Adipose tissue (tissue), 3 donors: ENCODE measurements at regions not wholly inside any gene's neighbourhood (a gene's known extent, or its start where the extent isn't known, plus 50 kb on each side); places are given as distances from the start of the nearest gene placed in this dataset.
"Not testable (repeated sequence)": the region's sequence is repeated elsewhere in the genome, so short reads cannot be mapped to it uniquely, and the experiment has no call there.

Experiments used
- H3K27ac ChIP-seq: one replicate; pipeline ENCODE4 v1.5.1; 2013; ENCODE audit warnings: low read depth, low read length
- WGBS, 3 donors: extraction: QIAGEN DNeasy Blood & Tissue Kit; methylation state at CpG; one replicate each; pipeline ENCODE4 v1.1.7; 2013; 5-methylcytosine and 5-hydroxymethylcytosine counted together
- donor health status: healthy with polysubstance abuse.
- donor health status: Bipolar disorder and iron deficiency.
- donor health status: healthy.

DNA sequence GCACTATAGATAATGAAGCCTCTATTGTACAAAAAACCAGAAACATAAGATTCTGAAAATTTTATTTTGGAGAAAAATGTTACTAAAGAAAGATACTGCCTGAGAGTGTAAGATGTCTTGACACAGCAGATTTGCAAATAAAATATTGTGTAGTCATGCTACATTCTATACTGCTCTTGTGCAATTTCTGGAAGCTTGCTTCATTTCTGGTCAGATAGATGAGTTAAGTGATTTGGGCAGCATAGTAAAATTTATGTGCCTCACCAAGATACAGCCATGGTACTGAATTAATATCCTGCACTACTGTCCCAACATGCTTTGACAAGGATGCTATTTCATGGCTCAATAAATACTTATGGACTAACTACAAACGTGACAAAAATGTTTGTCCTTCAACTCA is 55.1 kb upstream of the STARD13 start:
- H3K27ac ChIP-seq = no peak overlapping the region
- WGBS, 3 donors = 61 to 68% (median 68%) methylated on average over 1 of the region's 1 CpG

DNA sequence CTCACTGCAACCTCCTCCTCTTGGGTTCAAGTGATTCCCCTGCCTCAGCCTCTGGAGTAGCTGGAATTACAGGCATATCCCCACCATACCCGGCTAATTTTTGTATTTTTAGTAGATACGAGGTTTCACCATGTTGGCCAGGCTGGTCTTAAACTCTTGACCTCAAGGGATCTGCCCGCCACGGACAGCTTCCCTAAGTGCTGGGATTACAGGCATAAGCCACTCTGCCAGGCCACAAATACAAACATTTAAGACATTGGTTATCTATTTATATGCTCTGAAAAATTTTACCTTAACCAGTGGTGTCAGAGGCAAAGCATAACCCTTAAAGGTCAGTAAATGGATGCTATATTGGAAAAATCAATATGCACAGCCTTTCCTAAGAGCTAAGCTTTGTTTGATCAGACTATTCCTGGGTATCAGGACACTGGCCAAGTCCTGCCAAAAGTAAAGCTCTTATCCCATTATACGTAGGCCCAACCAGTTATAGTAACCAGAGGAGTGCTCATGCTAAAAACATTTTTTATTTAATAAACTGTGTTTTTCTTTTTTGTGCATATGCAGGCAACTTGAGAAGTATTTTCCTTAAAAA is 56.4 kb upstream of the STARD13 start:
- WGBS, 3 donors = 74 to 82% (median 81%) methylated on average over 5 of the region's 5 CpGs
- H3K27ac ChIP-seq = no peak overlapping the region

DNA sequence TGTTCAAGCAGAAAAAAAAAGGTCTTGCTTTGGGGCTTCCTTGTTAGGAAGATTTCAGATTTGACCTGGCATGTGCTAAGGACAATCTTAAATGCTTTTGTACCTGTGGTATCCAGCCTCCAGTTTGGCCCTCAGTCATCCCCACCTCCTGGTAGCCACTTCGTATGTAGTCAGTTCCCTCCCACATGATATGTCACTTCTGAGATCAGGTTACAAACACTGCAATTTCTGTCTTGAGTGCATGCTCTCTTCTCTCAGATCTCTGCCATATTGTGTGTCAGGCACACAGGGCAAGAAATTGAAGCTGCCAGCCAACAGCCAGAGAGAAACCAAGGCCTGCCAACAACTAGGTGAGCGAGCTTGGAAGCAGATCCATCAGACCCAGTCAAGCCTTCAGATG is 60.3 kb upstream of the STARD13 start:
- no peak overlapping the region for H3K27ac ChIP-seq
- WGBS, 3 donors = 71 to 86% (median 85%) methylated on average over 2 of the region's 2 CpGs

DNA sequence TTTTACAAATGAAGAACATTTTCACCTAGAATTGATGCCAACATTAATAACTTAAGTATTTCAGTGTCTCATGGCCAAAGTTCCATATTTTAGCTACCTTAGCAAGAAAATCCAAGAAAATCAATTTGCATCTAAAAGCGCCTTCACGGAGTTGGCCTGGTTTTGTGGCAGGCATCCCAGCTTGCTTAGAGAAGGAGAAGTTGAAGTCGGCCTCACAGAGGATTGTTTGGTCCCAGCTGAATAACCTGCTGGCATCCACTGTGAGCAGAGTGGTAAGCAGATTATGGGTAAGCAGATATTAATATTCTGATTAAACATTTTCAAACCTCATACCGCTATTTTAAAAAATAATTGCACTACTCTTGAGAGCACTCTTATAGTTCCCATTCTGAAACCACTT is 62.3 kb upstream of the STARD13 start:
- no peak overlapping the region for H3K27ac ChIP-seq
- 66 to 74% (median 72%) methylated on average over 4 of the region's 4 CpGs for WGBS, 3 donors

DNA sequence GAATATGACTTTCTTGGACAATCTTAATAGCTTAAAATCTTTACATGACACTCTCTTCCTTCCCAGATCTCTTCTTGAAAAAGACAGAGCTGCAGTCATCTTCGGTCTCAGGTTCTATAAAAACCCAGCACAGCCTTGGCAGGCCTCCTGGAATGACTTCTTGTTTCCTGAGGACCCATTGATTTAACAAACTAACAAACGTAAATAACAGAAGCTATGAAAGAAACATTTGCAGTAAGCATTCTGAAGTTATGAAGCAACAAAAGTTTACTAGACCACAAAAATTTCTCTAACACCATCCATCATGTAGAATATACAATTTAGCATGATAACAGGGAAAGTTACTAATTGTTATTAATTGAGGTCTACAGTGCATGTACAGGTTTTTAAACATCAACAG is 62.8 kb upstream of the STARD13 start:
- no peak overlapping the region for H3K27ac ChIP-seq
- 45 to 61% (median 51%) methylated on average over 2 of the region's 2 CpGs for WGBS, 3 donors

DNA sequence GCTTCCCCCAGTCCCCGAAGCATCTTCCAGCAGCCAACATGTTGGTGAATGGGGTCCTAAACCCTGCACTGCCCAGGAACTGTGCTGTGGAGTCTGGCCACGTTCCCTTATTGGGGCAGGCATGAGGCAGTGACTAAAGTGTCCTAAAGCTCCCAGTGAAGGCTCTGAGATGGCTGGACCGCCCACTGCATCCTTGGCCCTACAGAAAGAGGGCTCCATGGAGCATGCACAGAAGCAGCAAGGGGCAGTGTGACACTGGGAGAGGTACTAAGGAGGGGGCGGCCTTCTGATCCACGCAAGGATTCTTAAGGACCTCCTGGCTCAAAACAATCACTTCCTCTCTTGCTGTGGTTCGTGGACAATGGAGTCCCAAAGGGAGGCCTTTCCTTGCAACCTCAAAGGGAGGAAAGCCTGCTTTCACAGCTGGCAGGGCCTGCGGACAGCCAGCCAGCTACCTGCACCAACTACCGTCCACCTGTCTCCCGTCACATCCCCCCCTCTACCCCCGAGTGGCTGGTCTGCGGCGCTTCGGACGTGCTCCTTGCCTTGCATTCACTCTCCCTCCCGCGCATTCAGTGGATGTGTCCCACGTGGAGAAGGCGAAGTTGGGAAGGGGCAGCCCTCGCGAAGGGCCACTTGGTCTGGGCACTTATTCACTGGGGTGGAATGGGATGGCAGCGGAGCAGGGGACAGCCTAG is 63.9 kb upstream of the STARD13 start:
- no peak overlapping the region for H3K27ac ChIP-seq
- WGBS, 3 donors = 35 to 50% (median 41%) methylated on average over 21 of the region's 21 CpGs

DNA sequence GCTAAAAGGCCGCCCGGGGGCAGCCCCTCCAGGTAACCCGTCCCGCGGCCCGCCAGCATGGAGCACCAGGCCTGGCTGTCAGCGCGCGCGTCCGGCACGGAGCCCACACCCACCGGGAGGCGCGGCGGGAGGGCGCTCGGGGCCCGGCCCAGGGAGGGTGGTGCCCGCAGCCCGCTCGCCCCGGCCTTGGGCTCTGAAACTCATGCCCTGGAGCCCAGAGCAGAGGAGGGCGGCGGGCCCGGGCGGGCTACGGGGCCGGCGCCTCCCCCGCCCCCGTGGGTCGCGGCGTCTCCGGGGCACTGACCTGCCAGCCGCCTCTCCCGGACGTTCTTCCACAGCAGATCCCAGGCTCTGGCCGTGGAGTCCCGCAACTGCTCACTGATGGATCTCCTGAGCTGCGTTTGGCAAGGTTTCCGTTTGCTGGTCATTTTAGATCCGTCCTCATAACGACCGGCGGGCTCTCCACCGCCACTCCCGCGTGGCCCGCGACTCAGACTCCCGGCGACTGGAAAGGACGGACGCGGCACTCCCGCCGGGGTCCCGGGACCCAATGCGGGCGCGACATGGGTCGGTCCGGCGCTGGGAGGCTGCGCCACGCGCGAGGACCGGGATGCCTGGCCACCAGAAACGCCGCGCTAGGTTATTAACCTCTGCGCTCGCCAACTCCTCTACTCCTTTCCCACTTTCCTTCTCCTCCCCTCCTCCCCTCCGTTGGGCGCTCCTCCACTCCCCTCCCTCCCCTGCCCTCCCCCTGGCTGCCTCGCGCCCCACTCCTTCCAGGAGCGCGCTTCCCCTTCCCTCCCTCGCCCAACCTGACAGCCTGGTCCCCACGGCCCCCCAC is 64.7 kb upstream of the STARD13 start:
- WGBS, 3 donors = 2% methylated on average over 77 to 84 of the region's 84 CpGs
- no peak overlapping the region for H3K27ac ChIP-seq

DNA sequence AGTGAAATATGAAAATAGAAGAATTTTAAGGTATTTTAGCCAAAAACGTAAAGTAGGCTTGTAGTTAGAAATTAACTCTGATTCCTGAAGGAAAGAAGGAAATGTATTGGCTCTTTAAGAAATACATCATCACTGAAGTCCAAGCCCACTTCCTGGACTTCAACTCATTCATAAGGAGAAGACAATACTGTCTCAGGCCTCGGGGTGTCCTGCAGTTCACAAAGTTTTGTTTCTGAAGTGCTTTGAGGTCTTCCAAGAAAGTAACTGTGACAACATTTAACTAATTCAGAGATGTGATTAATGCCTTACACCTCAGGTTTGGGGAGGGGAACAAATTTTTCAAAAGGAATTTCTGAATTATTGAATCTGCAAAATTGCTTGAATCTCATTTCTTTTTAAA is 65.8 kb upstream of the STARD13 start:
- H3K27ac ChIP-seq = no peak overlapping the region
- WGBS, 3 donors = 19 to 45% (median 39%) methylated on average over 2 of the region's 2 CpGs

DNA sequence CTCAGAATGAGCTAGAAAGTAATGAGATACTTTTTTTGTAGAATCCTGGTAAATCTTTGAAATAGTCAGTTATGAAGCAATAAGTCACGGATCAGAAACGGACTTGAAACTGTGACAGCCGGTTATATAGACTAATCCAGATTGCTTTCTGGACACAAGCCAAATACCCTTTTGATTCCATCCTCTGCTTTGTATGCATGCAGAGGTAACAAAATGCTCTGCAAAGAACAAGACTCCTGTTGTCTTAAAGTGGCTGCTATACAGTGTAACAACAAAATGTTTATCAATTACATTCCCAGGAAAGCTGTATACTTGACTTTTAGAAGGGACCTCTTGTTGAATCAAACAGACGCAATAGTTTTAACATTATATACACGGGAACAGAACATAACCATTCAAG is 66.5 kb upstream of the STARD13 start:
- WGBS, 3 donors = 64 to 72% (median 67%) methylated on average over 5 of the region's 5 CpGs
- no peak overlapping the region for H3K27ac ChIP-seq

DNA sequence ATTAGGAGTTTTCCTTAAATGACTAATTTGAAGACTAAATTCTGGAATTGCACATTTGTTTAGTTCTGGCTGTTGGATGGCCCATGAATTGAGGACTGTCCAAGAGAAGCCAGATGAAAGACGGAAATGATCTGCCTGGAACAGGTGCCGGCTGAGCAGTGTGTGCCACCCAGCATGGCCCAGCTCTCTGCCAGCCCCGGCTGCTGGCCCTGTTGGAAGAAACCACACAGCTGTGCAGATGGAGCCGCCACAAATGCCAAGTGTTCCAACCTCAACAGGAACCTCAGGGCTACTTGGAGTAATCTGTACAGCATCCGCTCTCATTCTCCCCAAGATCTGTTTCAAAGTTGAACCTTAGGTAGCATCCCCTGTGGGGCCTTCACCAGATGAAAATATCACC is 67.0 kb upstream of the STARD13 start:
- WGBS, 3 donors = 85 to 92% (median 89%) methylated on average over 5 of the region's 5 CpGs
- no peak overlapping the region for H3K27ac ChIP-seq

DNA sequence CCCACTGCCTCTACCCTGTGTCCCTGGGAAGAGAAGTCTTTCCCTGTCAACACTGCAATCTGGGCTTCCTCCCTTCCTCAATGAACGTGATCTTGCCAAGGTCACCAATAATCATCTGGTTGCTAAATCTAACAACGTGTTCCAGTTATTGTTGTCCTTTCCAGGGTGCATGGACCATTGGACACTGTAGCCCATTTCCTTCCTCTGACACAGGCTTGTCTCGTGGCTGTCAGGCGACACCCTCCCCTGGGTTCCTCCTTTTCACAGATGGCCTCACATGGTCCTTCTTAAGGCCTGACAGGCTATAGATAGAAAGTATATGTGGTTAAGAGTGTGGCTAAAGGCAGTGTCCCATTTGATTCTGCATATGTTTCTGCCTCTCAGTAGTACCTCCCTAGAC is 67.7 kb upstream of the STARD13 start:
- 25 to 43% (median 28%) methylated on average over 4 of the region's 4 CpGs for WGBS, 3 donors

DNA sequence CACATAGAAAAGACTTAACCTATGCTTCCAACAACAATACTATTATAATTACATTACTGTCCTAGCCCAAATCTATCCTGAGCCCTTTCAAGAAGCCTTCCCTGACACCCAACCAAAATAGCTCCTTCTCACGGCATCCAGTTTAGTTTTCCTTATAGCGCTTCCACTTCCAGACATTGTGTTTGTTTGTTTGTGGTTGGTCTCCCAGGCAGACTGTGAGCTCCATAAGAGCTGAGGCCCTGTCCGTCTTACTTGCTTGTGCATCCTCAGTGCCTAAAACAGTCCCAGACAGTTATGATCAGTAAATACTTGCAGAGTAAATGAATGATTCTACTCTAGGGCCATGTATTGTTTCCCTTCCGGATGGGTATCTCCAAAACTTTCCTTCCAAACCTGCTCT is 68.1 kb upstream of the STARD13 start:
- 76 to 91% (median 83%) methylated on average over 4 of the region's 4 CpGs for WGBS, 3 donors
- H3K27ac ChIP-seq = no peak overlapping the region

More for the DNA sequence above, 67.7 kb upstream of the STARD13 start:
- no peak overlapping the region for H3K27ac ChIP-seq

DNA sequence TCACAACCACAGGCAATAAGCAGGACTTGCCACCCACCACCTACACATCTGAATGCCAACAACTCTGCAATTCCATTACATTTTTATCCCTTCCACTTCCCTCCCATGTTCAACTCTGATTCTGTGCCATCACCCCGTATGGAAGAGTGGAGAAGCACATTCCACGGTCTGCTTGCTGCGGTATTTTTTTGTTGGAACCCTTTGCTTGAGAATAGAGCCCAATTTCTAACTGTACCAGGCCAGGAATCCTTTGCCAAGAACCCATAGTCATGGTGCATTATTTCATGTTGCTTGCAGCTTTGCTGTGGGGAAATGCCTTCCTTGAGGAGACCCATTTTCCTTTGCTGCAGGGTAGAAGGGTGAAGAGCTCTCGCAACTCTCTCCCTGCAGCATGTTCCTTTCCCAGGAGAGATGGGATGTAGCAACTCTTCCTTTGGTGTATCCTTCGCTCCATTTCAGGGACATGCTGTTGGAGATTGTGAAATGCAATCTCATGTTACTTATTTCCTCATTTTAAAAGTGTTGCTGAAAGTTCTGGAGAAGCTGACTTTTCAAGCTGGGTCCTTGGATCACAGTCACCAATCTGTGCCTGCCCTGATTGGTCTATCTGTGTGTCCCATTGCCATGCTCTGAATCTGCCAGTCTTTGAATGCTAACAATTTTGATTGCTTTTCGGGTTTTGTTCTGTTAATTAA is 69.8 kb upstream of the STARD13 start:
- WGBS, 3 donors = 56 to 89% (median 68%) methylated on average over 6 of the region's 6 CpGs
- H3K27ac ChIP-seq = no peak overlapping the region

DNA sequence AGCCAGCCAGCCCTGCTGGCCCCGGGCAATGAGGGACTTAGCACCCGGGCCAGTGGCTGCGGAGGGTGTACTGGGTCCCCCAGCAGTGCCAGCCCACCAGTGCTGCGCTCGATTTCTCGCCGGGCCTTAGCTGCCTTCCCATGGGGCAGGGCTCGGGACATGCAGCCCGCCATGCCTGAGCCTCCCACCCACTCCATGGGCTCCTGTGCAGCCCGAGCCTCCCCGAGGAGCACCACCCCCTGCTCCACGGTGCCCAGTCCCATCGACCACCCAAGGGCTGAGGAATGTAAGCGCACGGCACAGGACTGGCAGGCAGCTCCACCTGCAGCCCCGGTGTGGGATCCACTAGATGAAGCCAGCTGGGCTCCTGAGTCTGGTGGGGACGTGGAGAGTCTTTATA is 72.5 kb upstream of the STARD13 start:
- WGBS, 3 donors = 93 to 99% (median 94%) methylated on average over 12 to 17 of the region's 17 CpGs
- H3K27ac ChIP-seq = not testable (repeated sequence)

DNA sequence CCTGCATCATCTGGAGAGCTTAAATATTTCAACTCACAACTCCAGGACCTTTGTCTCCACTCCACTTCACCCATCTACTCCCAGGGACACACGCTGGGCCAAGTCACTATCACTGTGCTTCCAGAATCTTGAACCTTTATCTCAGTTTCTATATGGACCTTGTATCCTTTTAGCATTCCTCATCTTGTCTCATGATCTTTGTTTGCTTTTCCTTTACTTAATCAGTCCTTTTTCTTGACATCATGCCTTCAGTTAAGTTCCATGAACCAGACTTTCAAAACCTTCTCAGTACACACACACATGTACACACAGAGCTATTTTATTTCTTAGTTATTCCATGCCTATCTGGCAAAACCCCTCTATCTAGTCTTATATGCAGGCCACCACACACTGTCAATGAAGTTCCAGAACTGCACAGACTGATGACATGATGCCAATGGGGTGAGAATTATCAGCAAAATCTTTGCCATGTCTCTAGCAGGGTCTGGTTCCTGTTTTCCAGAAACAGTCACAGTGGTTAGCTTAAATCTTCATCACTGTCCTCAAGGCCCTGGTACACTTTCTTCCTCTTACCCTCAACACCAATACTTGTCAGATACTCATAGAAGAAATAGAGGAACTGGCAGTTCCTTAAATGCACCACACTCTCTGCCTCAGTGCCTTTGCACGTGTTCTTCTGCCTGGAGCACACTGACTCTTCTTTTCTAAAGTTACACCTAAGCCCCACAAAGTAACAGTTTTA is 77.6 kb upstream of the STARD13 start:
- no peak overlapping the region for H3K27ac ChIP-seq
- 76 to 97% (median 78%) methylated on average over 2 of the region's 2 CpGs for WGBS, 3 donors

DNA sequence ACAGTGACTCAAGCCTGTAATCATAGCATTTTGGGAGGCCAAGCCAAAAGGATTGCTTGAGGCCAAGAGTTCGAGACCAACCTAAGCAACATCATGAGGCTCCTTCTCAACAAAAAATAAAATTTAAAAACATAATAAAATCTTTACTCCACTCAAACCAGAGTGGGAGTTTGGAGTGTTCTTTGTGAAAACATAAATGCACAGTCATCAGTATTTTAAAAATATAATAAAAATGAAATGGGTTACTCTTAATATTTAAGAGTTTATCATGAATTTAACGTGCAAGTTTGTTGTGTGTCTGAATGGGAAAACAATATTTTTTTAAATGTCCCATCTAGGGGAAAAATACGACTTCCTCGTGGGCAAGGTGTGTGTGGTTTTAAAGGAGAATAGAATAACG is 78.6 kb upstream of the STARD13 start:
- WGBS, 3 donors = 88 to 97% (median 88%) methylated on average over 5 of the region's 5 CpGs
- H3K27ac ChIP-seq = no peak overlapping the region

DNA sequence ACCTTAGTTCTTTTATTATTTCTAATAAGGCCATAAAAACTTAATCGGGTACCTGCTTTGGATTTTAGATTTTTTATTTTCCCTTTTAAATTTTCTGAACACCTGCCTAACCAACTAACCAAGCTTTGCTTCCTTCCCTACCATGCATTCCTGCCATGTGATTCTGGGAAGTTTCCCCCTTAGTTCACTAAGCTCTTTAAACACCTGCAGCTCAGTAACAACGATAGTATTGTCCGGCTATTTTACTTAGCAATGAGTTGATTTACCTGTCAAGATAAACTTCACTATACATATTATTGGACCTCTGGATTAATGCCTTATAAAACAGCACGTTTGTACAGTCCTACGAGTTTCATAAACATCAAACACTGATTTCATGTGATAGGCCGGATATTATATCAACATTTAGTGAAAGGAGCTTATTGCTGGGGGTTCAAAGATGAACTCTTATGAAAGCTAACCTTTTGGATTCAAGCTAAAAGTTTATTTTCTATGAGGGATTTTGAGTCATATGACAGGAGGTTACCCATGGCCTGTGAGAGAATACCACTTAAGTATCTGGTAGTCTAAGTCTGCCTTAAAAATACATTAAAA is 81.0 kb upstream of the STARD13 start:
- H3K27ac ChIP-seq = no peak overlapping the region

More for the DNA sequence above, 81.0 kb upstream of the STARD13 start:
- 33 to 88% (median 83%) methylated on average over 6 of the region's 6 CpGs for WGBS, 3 donors
